Esophagus squamous epithelium (tissue), 5 donors: ENCODE measurements at regions not wholly inside any gene's neighbourhood (a gene's known extent, or its start where the extent isn't known, plus 50 kb on each side); places are given as distances from the start of the nearest gene placed in this dataset.

ENCODE experiments used
- DNase-seq: peaks from one replicate; lab custom pipeline; 2025; lab: John Stamatoyannopoulos, UW
- H3K27ac ChIP-seq, 4 donors: fragments of 200-600 bp; sonication (generic); one replicate each; pipeline ENCODE4 v1.5.1; 2016 to 2019; ENCODE audit warnings: mild to moderate bottlenecking in 1 of 4
- H3K27me3 ChIP-seq, 4 donors: fragments of 200-600 bp; sonication (generic); 1 replicate in 3 of 4; 2 replicates in 1 of 4; pipeline versions ENCODE4 v1.5.1 to v1.6.0; 2017 to 2021; ENCODE audit warnings: antibody characterized with exemption in 1 of 4
- H3K36me3 ChIP-seq, 3 donors: fragments of 200-600 bp; sonication (generic); one replicate each; pipeline ENCODE4 v1.5.1; 2016 to 2019
- H3K4me1 ChIP-seq, 3 donors: fragments of 200-600 bp; sonication (generic); one replicate each; pipeline ENCODE4 v1.5.1; 2017 to 2019
- H3K4me3 ChIP-seq, 4 donors: fragments of 200-600 bp; sonication (generic); 1 replicate in 3 of 4; 2 replicates in 1 of 4; pipeline ENCODE4 v1.5.1; 2016 to 2019; ENCODE audit warnings: mild to moderate bottlenecking in 2 of 4, moderate library complexity in 1 of 4
- H3K9me3 ChIP-seq, 3 donors: fragments of 200-600 bp; sonication (generic); one replicate each; pipeline ENCODE4 v1.5.1; 2016 to 2019
- CTCF ChIP-seq, 6 experiments: fragments of 450-650 bp in 4 of 6; fragments of 200-600 bp in 2 of 6; sonication (generic) in 2 of 6; IDR thresholded peaks; one replicate each; pipeline ENCODE4 v1.5.1; 2016 to 2019; ENCODE audit warnings: antibody characterized with exemption in 6 of 6, mild to moderate bottlenecking in 4 of 6, moderate library complexity in 4 of 6
- POLR2A ChIP-seq, 4 donors: fragments of 450-650 bp; IDR thresholded peaks; one replicate each; pipeline ENCODE4 v1.6.1; 2017; ENCODE audit warnings: antibody characterized with exemption in 4 of 4, mild to moderate bottlenecking in 4 of 4, moderate library complexity in 3 of 4
- WGBS, 2 donors: methylation state at CpG; one replicate each; pipeline ENCODE4 v1.1.5; 2018; 5-methylcytosine and 5-hydroxymethylcytosine counted together
- intact Hi-C: fragments of 100-400 bp; cut with DNase I; formaldehyde crosslinking; loops from one replicate; pipeline ENCODE4 v1.15.0; 2022
- donor health status: DM: yes; HTN: yes; CAD: no.

- TF ChIP-seq CTCF (IDR thresholded peaks at IDR 0.05) (no peak), POLR2A (IDR thresholded peaks at IDR 0.05) (no peak)
- Histone ChIP-seq H3K36me3 (no peaks in the 10 kb centered on the region), H3K27ac (no peak overlapping the region), H3K4me3 (no peak overlapping the region), H3K4me1 (peaks cover 0 to 10% (median 3%) of the 10 kb centered on the region in 3 donors), H3K27me3 (peaks cover 0 to 54% (median 0%) of the 10 kb centered on the region in 4 donors), H3K9me3 (no peaks in the 10 kb centered on the region)
- WGBS, 2 donors, result 83 to 85% methylated on average over 2 of the region's 2 CpGs
- DNase-seq, result no peak
- intact Hi-C loops, result no loop called here
Measured at GRCh38 chr2:120809151-120809550, 73.5 kb downstream of the GLI2 start.

- H3K4me1 ChIP-seq, result peaks cover 0 to 10% (median 3%) of the 10 kb centered on the region in 3 donors
- intact Hi-C loops, result no loop called here
- no peaks in the 10 kb centered on the region for H3K9me3 ChIP-seq
- H3K4me3 ChIP-seq, result no peak overlapping the region
- no peak overlapping the region for H3K27ac ChIP-seq
- 71 to 73% methylated on average over 10 of the region's 13 CpGs for WGBS, 2 donors
- DNase-seq, result no peak
- TF ChIP-seq POLR2A (IDR thresholded peaks at IDR 0.05), result no peak
- TF ChIP-seq CTCF (IDR thresholded peaks at IDR 0.05), result no peak
- H3K27me3 ChIP-seq, result peaks cover 0 to 57% (median 0%) of the 10 kb centered on the region in 4 donors
- no peaks in the 10 kb centered on the region for H3K36me3 ChIP-seq
Measured at GRCh38 chr2:120809609-120810440, 74.2 kb downstream of the GLI2 start.

- Histone ChIP-seq H3K4me3 (no peak overlapping the region), H3K27me3 (peaks cover 0 to 59% (median 0%) of the 10 kb centered on the region in 4 donors), H3K27ac (no peak overlapping the region), H3K9me3 (no peaks in the 10 kb centered on the region), H3K36me3 (no peaks in the 10 kb centered on the region), H3K4me1 (peaks cover 0 to 10% (median 3%) of the 10 kb centered on the region in 3 donors)
- 87 to 98% methylated on average over 5 to 9 of the region's 10 CpGs for WGBS, 2 donors
- intact Hi-C loops, result no loop called here
- TF ChIP-seq CTCF (IDR thresholded peaks at IDR 0.05) (no peak), POLR2A (IDR thresholded peaks at IDR 0.05) (no peak)
- no peak for DNase-seq
Measured at GRCh38 chr2:120810639-120811038, 75.0 kb downstream of the GLI2 start.

- no peak for DNase-seq
- TF ChIP-seq CTCF (IDR thresholded peaks at IDR 0.05) (no peak), POLR2A (IDR thresholded peaks at IDR 0.05) (no peak)
- Histone ChIP-seq H3K27me3 (peaks cover 0 to 52% (median 0%) of the 10 kb centered on the region in 4 donors), H3K4me3 (no peak overlapping the region), H3K4me1 (peaks cover 0 to under 1% (median under 1%) of the 10 kb centered on the region in 3 donors), H3K9me3 (no peaks in the 10 kb centered on the region), H3K36me3 (no peaks in the 10 kb centered on the region), H3K27ac (no peak overlapping the region)
- WGBS, 2 donors, result 80 to 94% methylated on average over 2 of the region's 9 CpGs
- intact Hi-C loops, result no loop called here
Measured at GRCh38 chr2:120812866-120813265, 77.2 kb downstream of the GLI2 start.

GRCh38 chr2:120814352-120814751, 78.7 kb downstream of the GLI2 start:
- H3K36me3 ChIP-seq, result no peaks in the 10 kb centered on the region
- no peaks in the 10 kb centered on the region for H3K9me3 ChIP-seq
- intact Hi-C loops, result no loop called here
- DNase-seq, result no peak
- 80 to 96% methylated on average over 6 of the region's 6 CpGs for WGBS, 2 donors
- H3K27me3 ChIP-seq, result peaks cover 0 to 52% (median 0%) of the 10 kb centered on the region in 4 donors
- peaks cover 0 to 10% (median 5%) of the 10 kb centered on the region in 3 donors for H3K4me1 ChIP-seq
- TF ChIP-seq POLR2A (IDR thresholded peaks at IDR 0.05) (no peak), CTCF (IDR thresholded peaks at IDR 0.05) (no peak)
- H3K27ac ChIP-seq, result no peak overlapping the region
- no peak overlapping the region for H3K4me3 ChIP-seq
